ENCODE measurements at regions not wholly inside any gene's neighbourhood (a gene's known extent, or its start where the extent isn't known, plus 50 kb on each side); places are given as distances from the start of the nearest gene placed in this dataset.

DNA sequence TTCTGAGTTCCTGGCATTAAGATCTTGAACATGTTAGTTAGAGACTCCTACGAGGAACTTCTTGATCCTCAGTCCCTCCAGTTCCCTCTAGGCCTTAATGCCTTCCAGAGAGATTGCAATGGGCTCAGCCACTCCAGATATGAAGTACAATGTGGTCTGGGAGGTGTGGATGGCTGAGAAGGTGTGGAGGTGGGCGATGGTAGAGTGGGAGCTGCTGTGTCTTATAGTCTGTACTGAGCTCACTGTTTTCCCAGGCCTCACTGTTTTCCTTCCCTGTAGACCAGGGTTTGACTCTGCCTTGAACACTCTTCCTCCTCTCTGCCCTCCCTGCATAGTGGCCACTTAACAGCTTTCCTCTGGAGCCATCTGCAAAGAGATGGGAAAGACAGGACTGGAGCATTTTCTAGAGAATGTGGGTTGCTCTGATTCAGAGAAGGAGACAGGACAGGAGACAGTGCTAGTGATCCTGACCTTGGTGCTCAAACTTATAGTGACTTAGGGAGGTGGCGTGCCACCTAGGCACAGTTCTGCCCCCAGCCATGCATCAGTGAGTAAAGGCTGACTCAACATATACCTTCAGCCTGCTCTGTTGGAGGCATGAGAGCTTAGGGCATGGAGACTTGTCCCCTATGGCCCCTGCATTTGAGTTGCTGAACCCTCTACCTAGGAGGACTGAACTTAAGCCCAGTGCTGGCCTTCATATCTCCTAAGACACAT, 129.7 kb downstream of the TDRD15 start:
- DNase-seq, result no peak

DNA sequence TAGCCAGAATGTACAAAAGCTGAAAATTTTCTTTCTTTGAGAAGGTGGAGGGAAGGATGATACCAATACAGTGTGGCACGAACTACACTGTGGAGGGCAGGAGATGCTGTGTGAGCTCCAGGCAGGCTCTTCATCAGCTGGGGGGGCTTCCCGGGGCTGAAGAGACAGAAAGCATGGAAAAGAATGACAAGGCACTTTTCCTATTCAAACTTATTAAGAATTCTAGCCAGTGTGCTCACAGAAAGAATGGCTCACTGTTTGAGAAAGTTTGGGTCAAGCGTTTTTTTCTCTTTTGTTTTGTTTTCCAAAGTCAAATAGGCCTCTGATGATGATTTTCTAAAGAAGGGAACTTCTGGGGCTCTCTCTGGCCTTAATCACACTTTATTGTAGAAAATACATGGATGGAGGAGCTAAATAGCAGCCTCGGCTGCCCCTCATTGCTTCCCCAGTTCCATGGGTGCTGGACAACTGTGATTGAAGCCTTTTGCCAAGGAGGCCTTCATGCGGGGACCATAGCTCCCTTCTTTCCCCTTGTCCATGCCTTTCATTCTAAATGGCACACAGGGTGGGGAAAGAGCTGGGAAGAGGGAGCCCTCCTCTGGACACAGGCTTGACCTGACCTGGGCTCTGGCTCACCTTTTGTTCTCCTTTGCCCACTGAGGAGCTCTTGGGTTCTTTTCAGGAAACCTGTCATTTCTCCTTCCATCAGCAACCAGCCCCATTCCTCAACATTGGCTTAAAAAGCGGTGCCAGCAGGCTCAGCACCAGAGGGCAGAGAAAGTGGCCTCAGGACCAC, 130.6 kb downstream of the TDRD15 start:
- DNase-seq, result peak in 8 of 56 donors; percentile 19 to 42 (median 32)

DNA sequence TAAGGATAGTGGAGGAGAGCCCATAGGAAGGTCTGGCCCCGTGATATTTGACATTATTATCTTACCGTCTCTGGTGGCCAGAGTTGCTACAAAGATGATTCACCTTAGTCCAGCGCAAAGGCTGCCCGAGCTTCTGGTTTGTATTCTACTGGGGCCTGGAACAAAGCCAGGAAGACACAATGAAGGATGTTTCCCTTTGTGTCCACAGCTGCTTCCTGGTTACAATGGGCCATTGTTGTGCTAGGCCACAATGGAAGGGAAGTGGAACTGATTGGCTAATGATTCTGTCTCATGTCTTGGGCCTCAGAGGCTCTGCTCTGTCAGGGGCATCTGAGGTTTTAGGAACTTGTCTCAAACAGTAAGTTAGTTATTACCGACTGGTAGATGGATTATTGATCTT, 132.2 kb downstream of the TDRD15 start:
- peak in 51 of 56 donors; percentile 18 to 94 (median 79) for DNase-seq

DNA sequence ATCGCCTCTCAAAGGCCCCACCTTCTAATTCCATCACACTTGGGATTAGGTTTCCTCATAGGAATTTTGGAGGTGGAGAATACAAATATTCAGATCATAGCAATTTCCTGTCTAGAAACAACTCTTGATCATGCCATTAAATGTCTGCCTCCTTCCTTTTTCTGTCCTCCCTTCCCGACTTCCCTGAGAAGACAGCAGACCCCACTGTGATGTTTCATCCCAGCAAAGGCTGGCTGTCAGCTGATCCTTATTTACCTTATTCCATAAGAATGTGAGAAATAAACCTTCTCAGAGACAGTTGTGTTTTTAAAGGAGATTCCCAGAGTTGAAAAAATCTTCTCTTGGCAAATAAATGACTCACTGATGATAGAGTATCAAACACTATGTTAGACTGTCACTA, 133.9 kb downstream of the TDRD15 start:
- DNase-seq, result no peak

DNA sequence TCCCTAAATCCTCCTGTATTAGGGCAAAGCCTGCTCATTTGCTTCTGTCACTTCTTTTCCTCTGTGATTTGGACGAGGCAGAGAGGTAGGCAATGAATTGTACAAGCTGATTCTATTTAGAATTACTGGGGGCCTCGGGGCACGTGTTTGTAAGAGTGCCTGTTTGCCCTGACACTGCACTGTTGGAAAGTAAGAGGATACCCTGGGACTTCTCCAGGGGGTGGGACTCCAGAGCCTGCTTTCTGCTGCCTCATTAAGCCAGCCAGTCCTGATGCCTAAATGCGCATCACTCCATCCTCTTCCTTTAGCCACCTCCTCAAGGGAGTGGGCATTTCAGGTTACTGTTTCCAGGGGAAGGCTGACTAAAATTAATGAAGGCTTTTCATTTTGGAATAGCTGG, 134.3 kb downstream of the TDRD15 start:
- DNase-seq, result peak in 1 of 56 donors; percentile 37

DNA sequence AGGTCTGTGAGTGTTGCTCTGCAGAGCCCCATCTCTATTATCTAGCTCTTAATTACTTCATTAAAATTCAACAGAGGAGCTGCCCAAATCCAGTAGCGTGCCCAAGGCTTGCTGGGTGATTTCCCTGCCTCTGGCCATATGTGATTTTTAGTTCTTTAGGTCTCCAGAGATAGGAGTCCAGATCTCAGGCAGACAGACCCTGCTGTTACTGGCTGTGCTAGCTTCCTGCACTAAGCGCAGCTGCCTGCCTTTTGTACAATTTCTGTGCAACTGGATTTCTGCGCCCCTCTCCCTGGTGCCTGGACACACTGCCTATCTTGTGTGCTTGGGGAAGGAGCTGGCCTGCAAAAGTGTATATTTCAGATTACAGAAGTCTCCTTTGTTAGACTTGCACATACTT, 136.5 kb downstream of the TDRD15 start:
- no peak for DNase-seq

DNA sequence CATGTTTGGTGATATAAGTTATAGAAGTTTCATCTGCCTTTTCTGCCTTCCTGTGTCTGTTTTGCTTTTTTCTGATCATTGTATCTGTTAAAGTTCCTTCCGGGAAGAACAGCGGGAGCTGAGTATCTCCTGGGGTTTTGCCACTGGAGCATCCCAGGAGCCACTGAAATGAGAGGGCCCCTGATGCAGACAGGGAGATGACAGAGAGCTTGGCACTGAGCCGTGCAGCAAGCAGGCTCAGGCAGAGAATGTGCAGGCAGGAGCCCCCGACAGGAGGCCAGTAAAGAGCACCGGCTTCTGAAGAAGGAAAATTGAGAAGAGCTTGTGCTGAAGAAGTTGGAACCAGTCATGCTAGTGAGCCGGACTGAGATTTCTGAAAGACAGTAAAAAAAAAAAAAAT, 137.8 kb downstream of the TDRD15 start:
- peak in 2 of 56 donors; percentile 26 to 40 for DNase-seq

DNA sequence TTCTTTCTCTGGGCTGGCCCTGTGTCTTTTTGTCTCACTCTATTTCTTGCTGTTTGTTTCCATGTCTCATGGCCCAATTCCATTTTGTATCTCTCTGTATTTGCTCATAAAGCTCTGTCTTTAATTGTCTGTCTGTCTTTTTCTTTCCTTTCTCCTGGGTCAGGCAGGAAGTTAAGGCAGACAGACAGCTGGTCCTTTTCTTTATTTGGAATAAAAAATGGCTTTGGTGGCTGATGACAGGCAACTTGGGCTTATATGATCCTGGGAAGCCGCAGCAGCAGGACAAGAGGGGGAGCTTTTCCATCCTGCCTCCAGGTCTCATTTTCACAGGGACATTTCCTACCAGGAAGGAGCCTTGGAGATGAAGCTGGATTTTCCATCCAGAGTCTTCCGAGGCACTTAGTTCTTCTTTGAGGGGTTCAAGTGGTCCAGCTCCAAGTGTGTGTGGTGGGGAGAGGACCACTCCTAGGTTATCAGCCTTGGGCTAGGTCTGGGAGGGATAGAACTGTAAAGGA, 138.7 kb downstream of the TDRD15 start:
- DNase-seq, result no peak

DNA sequence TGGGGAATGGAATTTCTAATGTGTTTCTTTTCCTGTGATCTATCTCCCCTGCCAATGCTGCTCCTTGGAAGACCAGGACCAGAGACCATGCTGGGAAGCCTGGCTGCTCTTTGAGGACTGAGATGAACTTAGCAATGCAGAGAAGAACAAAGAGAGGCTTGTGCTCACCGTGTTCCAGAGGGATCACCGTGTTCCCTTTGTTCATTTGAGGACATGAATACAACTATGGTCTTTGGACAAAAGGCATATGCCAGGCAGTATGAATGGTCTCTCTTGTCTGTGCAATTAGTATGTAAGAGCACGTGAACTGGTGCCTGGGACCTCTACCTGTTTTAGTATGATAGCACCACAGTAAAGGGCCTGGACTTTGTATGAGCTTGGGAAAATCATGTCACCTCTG, 139.9 kb downstream of the TDRD15 start:
- peak in 46 of 56 donors; percentile 22 to 86 (median 69) for DNase-seq

DNA sequence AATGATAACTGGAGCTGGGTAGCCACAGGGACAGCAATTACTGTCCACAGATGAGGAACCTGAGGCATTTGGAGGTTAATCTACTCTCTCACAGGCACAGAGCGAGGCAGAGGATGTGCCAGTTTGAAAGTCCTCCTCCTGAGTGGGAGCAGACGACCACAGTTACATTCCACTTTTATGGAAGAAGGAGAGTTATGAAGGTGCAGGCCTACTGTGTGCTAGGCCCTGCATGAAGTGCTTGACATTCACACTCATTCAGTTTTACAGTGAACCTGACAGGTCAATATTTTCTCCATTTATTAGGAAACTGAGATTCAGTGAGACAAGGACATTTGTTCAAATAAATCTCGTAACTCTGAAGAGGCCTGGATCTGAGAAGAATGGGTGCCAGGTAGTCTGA, 142.0 kb downstream of the TDRD15 start:
- DNase-seq, result no peak

DNA sequence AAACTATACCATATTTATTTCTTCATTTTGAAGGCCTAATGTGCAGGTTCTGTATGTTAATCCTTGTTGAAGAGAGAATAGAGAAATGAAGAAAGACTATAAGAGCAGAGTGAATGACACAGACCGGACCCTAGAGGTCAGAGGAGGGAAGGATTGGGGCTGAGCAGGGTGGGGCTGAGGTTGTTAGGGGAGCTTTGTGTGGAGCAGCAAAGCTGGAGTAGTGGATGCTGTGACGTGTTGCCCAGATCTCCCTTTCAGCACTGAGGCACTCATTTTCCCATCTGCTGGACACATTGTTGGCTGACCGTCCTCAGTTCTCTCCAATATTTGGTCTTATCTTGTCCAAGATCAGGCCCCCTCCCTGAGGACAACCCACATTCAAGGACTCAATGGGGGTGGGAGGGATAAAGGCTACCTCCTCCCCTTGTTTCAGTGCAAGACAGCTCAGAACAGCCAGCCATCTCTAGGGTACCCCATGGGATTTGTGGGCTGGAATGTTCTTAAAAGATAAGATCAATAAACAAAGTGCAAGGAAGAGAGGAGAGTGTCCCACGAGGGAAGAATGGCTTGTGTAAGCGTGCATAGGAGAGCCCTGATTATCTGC, 143.6 kb downstream of the TDRD15 start:
- peak in 3 of 56 donors; percentile 13 to 39 (median 19) for DNase-seq

DNA sequence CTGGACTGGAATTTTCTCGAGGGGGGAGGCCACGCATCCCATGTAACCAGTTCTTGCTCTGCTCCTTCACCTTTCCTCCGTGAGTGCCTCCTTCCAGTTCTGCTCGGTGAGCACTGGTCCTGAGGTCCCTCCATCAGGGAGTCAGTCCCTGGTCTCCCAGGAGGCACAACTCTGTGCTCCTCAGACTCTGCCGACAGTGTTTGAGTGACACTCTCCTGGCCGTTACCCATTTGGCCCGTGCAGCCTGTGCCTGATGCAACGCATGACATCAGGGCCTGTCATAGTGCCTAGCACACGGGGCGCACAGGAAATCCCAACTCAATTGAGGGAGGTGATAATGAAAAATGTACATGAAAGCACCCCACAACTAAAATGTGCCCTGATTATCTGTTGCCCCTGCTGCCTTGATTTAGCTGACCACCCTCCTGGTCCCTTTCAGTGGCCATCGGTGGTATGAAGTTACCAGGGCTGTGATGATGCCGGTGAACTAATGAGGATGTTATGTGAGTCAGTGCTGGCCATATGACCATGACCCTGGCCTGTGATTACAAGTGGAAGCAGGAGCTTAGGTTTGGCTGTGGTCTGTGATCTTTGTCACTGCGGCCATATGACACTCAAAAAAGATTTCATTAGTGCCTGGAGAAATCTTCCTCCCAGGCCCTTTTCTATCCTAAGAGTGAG, 144.6 kb downstream of the TDRD15 start:
- peak in 16 of 56 donors; percentile 23 to 79 (median 38) for DNase-seq

DNA sequence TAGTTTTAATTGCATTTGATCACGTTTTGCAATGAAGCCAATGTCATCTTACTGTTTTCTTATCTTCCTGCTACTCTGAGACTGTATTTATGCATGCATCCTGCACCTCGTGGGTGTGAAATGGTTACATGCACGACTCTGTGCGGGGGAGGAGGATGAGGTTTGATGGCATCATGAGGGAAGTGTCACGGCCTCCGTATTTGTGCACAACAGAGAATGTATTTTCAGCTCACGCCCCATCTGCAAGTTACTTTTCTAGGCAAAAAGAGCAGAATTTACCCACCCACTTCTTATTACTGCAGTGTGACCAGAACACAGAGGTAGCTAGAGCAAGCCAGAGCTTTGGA, 145.1 kb downstream of the TDRD15 start:
- DNase-seq, result peak in 20 of 56 donors; percentile 5 to 70 (median 37)

DNA sequence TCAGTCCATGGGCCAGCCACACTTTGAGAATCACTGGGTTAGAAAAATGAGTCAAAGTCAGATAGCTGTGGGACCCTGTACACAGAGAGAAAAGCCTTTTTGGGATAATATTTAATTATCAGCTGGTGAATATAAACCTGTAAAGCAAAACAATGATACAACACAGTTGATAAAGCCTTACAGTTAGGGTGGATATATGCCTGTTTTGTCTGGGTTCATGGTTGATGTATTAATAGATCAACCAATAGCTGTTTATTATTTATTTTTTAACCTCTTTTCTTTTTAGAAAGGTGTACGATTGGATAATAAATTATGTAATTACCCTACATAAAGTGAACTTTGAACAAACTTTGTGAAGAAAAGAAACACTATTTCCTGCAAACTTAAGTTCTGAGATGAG, 145.6 kb downstream of the TDRD15 start:
- no peak for DNase-seq

DNA sequence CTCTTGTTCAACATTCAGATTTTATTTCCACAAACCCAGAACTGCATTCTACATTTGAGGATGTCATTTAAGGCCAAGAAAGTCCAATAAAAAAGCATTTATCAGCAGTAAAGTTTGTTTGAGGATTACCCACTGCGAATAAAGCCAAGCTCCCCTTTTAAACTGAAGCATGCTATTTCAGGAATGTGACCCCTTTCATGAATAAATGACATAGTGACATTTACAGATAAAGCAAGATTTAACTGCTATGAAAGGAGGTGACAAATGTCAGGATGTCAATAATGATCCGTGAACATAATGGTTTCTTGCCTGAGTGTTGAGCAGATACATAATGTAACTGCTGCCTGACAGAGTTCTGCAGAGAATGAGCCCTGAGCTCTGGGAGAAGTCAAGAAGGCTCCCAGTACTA, 146.3 kb downstream of the TDRD15 start:
- DNase-seq, result no peak

DNA sequence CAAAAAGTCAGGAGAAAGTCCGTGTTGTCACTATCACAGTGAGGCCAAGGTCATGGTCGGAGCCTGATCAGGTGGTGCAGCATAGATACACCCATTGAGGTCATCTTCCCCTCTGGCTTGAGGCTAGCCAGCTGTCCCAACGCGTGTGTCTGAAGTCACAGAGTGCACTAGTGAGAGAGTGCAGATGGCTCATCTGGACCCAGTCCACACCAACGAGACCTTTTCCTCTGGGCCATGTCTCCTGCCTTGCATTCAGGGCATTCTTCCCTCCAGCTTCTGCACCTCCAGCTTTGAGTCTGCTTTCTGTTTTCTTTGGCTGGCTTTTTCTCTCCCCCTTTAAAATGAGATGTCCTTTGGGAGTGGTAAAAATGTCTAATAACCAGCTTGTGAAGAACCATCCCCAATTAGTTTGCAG, 146.9 kb downstream of the TDRD15 start:
- peak in 26 of 56 donors; percentile 8 to 69 (median 36) for DNase-seq

DNA sequence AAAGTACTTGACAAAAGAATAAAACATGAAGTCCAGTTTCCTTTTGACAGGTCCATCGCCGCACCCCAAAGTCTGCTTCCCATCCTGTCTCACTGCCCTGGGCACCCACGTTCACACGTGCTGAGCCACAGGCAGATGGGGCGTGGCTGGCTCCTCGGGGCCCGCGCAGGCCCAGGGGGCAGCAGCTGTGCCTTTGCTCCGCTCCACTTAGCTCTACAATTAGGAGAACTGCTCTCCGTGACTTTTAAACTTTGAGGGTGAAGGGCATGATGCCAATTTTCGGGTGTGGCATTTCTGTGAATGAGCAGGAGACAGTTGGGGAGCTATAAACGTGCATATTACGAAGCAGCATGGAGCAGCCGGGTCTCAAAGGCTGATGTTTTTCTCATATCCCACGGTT, 152.4 kb downstream of the TDRD15 start:
- no peak for DNase-seq

DNA sequence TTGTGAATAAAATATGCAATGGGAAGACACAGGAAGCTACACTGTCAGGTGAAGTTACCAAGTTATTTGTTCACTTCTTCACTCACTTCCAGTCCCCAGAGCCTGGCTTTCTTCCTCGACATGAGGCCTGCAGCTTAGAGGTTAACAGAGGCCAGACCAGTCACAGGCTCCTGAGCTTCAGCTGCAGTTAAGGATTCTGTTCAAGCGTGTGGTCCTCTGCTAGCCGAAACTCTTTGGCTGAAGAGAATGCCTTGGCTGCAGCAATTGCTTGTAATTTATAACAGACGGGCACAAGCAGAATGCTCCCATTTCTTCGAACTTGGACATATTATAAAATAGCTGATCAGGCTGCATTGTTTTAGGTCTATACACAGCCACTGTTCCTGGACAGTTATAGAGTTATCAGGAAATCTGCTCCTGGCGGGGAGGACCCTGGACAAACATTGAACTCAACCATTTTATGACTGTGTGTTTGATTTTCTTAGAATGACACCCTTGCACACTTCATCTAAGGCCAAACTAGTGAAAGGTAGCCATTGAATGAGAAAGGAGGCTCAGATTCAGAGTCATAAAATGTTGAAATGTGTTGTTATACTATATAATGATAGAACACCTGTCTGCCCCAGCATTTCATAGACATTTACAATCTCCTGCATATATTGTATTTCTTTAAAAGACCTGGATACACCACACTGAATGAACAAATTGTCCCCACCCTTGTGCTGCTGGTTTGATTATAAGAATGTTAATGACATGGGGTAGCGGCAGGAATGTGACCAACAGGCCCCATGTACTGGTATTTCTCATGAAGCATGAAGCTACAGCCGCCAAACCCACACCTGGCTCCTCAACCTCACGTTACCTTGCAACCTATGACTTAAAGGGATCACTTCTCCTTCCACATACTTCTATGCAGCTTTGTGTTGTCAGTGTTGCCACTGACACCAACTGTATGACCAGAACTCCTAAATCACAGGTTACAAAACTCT, 153.6 kb downstream of the TDRD15 start:
- DNase-seq, result no peak

DNA sequence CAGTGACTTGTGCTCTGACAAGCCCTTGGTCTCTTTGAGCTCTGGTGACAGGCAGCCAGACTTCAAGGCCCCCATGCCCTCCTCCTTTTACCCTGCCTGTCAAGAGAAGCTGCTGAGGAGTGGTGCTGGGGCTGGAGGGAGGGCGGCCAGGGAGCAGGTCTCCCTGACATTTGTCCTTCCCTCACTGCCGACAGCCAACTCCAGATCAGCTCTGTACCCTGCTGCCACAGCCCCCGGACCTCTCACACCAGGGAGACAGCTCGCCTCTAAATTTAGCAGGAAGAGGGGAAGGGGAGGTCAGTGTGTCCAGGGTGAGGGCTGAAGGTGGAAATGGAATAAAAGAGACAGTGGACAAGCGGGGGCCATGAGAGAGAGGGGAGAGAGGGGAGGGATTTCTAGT, 155.8 kb downstream of the TDRD15 start:
- no peak for DNase-seq

DNA sequence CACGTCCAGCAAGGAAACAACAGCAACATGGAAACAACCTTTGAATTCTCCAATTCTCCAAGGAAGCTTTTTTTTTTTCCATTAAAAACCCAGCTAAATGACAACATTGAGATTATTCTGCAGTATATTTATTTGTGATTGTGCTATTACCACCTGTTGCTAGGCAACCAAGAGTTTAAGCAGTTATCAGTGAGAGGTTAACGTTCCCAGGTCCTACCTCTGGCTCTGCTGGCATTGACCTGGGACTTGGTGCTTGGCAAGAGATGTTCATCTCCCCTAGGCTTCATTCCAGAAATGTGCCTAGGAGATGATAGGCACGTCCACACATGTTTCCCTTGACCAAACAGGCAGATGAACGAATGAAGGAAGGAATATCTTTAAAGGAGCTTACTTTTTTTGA, 157.0 kb downstream of the TDRD15 start:
- no peak for DNase-seq

Data from nucleus accumbens (tissue), 56 donors.